Liver (tissue), 8 donors: ENCODE measurements at regions not wholly inside any gene's neighbourhood (a gene's known extent, or its start where the extent isn't known, plus 50 kb on each side); places are given as distances from the start of the nearest gene placed in this dataset.

Source experiments
- DNase-seq: peaks from one replicate; pipeline ENCODE4 v3.0.0-alpha.2; 2017; ENCODE audit warnings: low spot score
- H3K27ac ChIP-seq, 2 donors: one replicate each; pipeline ENCODE4 v1.7.0; 2013; ENCODE audit warnings: inconsistent platforms in 2 of 2, low read length in 2 of 2, control low read depth in 1 of 2, low read depth in 1 of 2, mild to moderate bottlenecking in 1 of 2
- H3K27me3 ChIP-seq, 4 donors: one replicate each; pipeline versions ENCODE4 v1.6.1 to v1.7.0; 2013; ENCODE audit warnings: low read length in 3 of 4, inconsistent platforms in 1 of 4, mild to moderate bottlenecking in 1 of 4, moderate library complexity in 1 of 4; ENCODE audit not compliant: control insufficient read depth in 4 of 4, insufficient read depth in 4 of 4
- H3K36me3 ChIP-seq, 4 donors: one replicate each; pipeline versions ENCODE4 v1.6.1 to v1.7.0; 2013; ENCODE audit warnings: low read length in 3 of 4, mild to moderate bottlenecking in 3 of 4, low read depth in 1 of 4, moderate library complexity in 1 of 4; ENCODE audit not compliant: control insufficient read depth in 4 of 4, insufficient read depth in 3 of 4
- H3K4me1 ChIP-seq, 4 donors: one replicate each; pipeline versions ENCODE4 v1.6.1 to v1.7.0; 2013; ENCODE audit warnings: low read length in 3 of 4, mild to moderate bottlenecking in 3 of 4, moderate library complexity in 1 of 4; ENCODE audit not compliant: control insufficient read depth in 4 of 4, insufficient read depth in 4 of 4
- H3K4me3 ChIP-seq, 3 donors: one replicate each; pipeline versions ENCODE4 v1.6.1 to v1.7.0; 2013; ENCODE audit warnings: low read length in 3 of 3, control low read depth in 1 of 3, low read depth in 1 of 3, mild to moderate bottlenecking in 1 of 3
- H3K9ac ChIP-seq, 2 donors: one replicate each; pipeline ENCODE4 v1.7.0; 2013; ENCODE audit warnings: low read length in 2 of 2, mild to moderate bottlenecking in 2 of 2, moderate library complexity in 2 of 2, control low read depth in 1 of 2, low read depth in 1 of 2
- H3K9me3 ChIP-seq, 4 donors: one replicate each; pipeline versions ENCODE4 v1.6.1 to v1.7.0; 2013; ENCODE audit warnings: low read length in 3 of 4; ENCODE audit not compliant: control insufficient read depth in 4 of 4
- ATF3 ChIP-seq: IDR thresholded peaks from 2 replicates; pipeline ENCODE4 v1.6.1; 2016; ENCODE audit warnings: antibody characterized with exemption
- FOXA1 ChIP-seq: IDR thresholded peaks from 2 replicates; pipeline ENCODE4 v1.6.1; 2016; ENCODE audit warnings: antibody characterized with exemption
- GABPA ChIP-seq, 2 donors: IDR thresholded peaks in 1 of 2; conservative IDR thresholded peaks in 1 of 2; 2 replicates each; pipeline ENCODE4 v1.6.1; 2016; ENCODE audit warnings: antibody characterized with exemption in 2 of 2, mild to moderate bottlenecking in 1 of 2, moderate library complexity in 1 of 2
- HNF4A ChIP-seq, 2 donors: conservative IDR thresholded peaks; 2 replicates each; pipeline ENCODE4 v1.6.1; 2016; ENCODE audit warnings: antibody characterized with exemption in 2 of 2, mild to moderate bottlenecking in 2 of 2
- JUND ChIP-seq, 2 donors: IDR thresholded peaks; 2 replicates each; pipeline ENCODE4 v1.6.1; 2016; ENCODE audit warnings: antibody characterized with exemption in 2 of 2
- NR2F2 ChIP-seq: IDR thresholded peaks from 2 replicates; pipeline ENCODE4 v1.6.1; 2016; ENCODE audit warnings: antibody characterized with exemption
- RAD21 ChIP-seq, 2 donors: IDR thresholded peaks; 2 replicates each; pipeline ENCODE4 v1.6.1; 2016; ENCODE audit warnings: antibody characterized with exemption in 2 of 2, mild to moderate bottlenecking in 2 of 2
- RXRA ChIP-seq, 2 donors: IDR thresholded peaks; 2 replicates each; pipeline ENCODE4 v1.6.1; 2017 to 2018; ENCODE audit warnings: antibody characterized with exemption in 2 of 2, mild to moderate bottlenecking in 1 of 2
- SP1 ChIP-seq: IDR thresholded peaks from 2 replicates; pipeline ENCODE4 v1.6.1; 2018; ENCODE audit warnings: antibody characterized with exemption, mild to moderate bottlenecking
- TAF1 ChIP-seq: conservative IDR thresholded peaks from 2 replicates; pipeline ENCODE4 v1.6.1; 2016; ENCODE audit warnings: antibody characterized with exemption, mild to moderate bottlenecking
- YY1 ChIP-seq: IDR thresholded peaks from 2 replicates; pipeline ENCODE4 v1.6.1; 2016; ENCODE audit warnings: antibody characterized with exemption, mild to moderate bottlenecking
- WGBS: extraction: QIAGEN DNeasy Blood & Tissue Kit; methylation state at CpG from one replicate; pipeline ENCODE4 v1.1.7; 2013; 5-methylcytosine and 5-hydroxymethylcytosine counted together
- TF ChIP-seq, protein P1 (sequence below): IDR thresholded peaks from 2 replicates; pipeline ENCODE4 v1.6.1; 2016; ENCODE audit warnings: antibody characterized with exemption, mild to moderate bottlenecking
- TF ChIP-seq, protein P2 (sequence below): fragments of 150-350 bp; IDR thresholded peaks from 2 replicates; pipeline ENCODE4 v1.5.1; 2017; ENCODE audit warnings: improper control_type of control experiment, low read depth, low read length; ENCODE audit not compliant: missing input control
- donor health status: healthy.
- donor health status: healthy.
- donor health status: healthy.
- donor health status: healthy.
- donor health status: healthy.

DNA sequence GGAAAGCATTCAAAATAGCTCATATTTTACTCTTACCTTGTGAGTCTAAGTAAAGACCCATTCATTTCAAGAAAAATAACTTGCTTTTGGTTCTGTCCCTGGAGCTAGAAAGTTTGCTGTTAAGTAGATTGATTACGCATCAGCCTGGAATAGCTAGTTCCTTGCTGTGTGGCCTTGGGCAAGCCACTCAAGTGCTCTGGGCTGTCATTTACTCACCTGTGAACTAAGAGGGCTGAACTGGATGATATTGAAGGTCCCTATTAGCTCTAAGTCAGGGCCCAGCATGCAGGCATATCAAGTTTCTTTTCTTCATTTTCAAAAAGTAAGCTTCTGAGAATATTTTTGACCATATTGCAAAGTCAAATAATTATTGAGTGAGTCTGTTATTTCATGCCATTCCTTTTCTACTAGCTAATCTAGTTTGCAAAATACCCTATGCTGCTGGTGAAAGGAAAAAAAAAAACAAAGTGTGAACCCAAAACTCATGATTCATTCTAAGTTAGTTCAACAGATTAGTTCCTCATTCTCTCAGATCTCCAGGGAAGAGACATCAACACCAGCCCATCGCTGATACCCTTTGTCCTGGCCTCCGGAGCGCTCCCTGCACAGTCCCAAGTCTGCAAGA is 106.5 kb upstream of the GMDS start (continued):
- TF ChIP-seq, protein P1, sequence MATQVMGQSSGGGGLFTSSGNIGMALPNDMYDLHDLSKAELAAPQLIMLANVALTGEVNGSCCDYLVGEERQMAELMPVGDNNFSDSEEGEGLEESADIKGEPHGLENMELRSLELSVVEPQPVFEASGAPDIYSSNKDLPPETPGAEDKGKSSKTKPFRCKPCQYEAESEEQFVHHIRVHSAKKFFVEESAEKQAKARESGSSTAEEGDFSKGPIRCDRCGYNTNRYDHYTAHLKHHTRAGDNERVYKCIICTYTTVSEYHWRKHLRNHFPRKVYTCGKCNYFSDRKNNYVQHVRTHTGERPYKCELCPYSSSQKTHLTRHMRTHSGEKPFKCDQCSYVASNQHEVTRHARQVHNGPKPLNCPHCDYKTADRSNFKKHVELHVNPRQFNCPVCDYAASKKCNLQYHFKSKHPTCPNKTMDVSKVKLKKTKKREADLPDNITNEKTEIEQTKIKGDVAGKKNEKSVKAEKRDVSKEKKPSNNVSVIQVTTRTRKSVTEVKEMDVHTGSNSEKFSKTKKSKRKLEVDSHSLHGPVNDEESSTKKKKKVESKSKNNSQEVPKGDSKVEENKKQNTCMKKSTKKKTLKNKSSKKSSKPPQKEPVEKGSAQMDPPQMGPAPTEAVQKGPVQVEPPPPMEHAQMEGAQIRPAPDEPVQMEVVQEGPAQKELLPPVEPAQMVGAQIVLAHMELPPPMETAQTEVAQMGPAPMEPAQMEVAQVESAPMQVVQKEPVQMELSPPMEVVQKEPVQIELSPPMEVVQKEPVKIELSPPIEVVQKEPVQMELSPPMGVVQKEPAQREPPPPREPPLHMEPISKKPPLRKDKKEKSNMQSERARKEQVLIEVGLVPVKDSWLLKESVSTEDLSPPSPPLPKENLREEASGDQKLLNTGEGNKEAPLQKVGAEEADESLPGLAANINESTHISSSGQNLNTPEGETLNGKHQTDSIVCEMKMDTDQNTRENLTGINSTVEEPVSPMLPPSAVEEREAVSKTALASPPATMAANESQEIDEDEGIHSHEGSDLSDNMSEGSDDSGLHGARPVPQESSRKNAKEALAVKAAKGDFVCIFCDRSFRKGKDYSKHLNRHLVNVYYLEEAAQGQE = no peak
- TF ChIP-seq SP1 = no peak
- TF ChIP-seq GABPA (IDR thresholded peaks at IDR 0.05 in 1 of 2, conservative IDR thresholded peaks at IDR 0.05 in 1 of 2) = no peak
- no peak for TF ChIP-seq TAF1
- TF ChIP-seq HNF4A (conservative IDR thresholded peaks at IDR 0.05) = no peak
- no peak for TF ChIP-seq ATF3
- no peak for TF ChIP-seq NR2F2
- TF ChIP-seq FOXA1 = no peak
- TF ChIP-seq RXRA (IDR thresholded peaks at IDR 0.05) = no peak
- TF ChIP-seq RAD21 (IDR thresholded peaks at IDR 0.05) = no peak
- no peak for TF ChIP-seq JUND (IDR thresholded peaks at IDR 0.05)
- TF ChIP-seq YY1 = no peak

GRCh38 chr6:2351090-2351489 is 105.7 kb upstream of the GMDS start:
- TF ChIP-seq, protein P1 = no peak
- TF ChIP-seq, protein P2, sequence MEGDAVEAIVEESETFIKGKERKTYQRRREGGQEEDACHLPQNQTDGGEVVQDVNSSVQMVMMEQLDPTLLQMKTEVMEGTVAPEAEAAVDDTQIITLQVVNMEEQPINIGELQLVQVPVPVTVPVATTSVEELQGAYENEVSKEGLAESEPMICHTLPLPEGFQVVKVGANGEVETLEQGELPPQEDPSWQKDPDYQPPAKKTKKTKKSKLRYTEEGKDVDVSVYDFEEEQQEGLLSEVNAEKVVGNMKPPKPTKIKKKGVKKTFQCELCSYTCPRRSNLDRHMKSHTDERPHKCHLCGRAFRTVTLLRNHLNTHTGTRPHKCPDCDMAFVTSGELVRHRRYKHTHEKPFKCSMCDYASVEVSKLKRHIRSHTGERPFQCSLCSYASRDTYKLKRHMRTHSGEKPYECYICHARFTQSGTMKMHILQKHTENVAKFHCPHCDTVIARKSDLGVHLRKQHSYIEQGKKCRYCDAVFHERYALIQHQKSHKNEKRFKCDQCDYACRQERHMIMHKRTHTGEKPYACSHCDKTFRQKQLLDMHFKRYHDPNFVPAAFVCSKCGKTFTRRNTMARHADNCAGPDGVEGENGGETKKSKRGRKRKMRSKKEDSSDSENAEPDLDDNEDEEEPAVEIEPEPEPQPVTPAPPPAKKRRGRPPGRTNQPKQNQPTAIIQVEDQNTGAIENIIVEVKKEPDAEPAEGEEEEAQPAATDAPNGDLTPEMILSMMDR = no peak
- TF ChIP-seq ATF3 = no peak
- TF ChIP-seq TAF1 = no peak
- no peak for TF ChIP-seq GABPA (IDR thresholded peaks at IDR 0.05 in 1 of 2, conservative IDR thresholded peaks at IDR 0.05 in 1 of 2)
- no peak for TF ChIP-seq RXRA (IDR thresholded peaks at IDR 0.05)
- no peak overlapping the region for H3K27ac ChIP-seq
- DNase-seq = no peak
- H3K27me3 ChIP-seq = no peaks in the 10 kb centered on the region
- peaks cover 0 to 4% (median 0%) of the 10 kb centered on the region in 4 donors for H3K4me1 ChIP-seq
- H3K4me3 ChIP-seq = no peak overlapping the region
- H3K36me3 ChIP-seq = peaks cover 0 to 1% (median 0%) of the 10 kb centered on the region in 4 donors
- WGBS = 90% methylated on average over 5 of the region's 5 CpGs
- no peaks in the 10 kb centered on the region for H3K9me3 ChIP-seq
- no peak overlapping the region for H3K9ac ChIP-seq
